Heart right ventricle (tissue), 16 donors: ENCODE measurements at regions not wholly inside any gene's neighbourhood (a gene's known extent, or its start where the extent isn't known, plus 50 kb on each side); places are given as distances from the start of the nearest gene placed in this dataset.

Source experiments
- ATAC-seq, 8 donors: fragments of 200-7000 bp; cut with Tn5 transposase; one replicate each; pipeline ENCODE4 v1.9.1; 2020; ENCODE audit warnings: mild to moderate bottlenecking in 8 of 8, moderate library complexity in 8 of 8, moderate number of reproducible peaks in 1 of 8
- DNase-seq, 2 donors: peaks; one replicate each; pipeline ENCODE4 v3.0.0-alpha.2; 2020
- H3K27ac ChIP-seq, 10 donors: fragments of 200-600 bp; sonication (generic) in 2 of 10; one replicate each; pipeline versions ENCODE4 v1.5.0 to v1.8.0; 2020 to 2022; ENCODE audit warnings: mild to moderate bottlenecking in 3 of 10
- H3K27me3 ChIP-seq, 7 donors: fragments of 200-600 bp; one replicate each; pipeline ENCODE4 v1.8.0; 2021 to 2022; ENCODE audit warnings: mild to moderate bottlenecking in 2 of 7
- H3K36me3 ChIP-seq, 9 donors: fragments of 200-600 bp; sonication (generic) in 1 of 9; one replicate each; pipeline versions ENCODE4 v1.5.0 to v1.8.0; 2020 to 2022; ENCODE audit warnings: mild to moderate bottlenecking in 2 of 9
- H3K4me1 ChIP-seq, 9 donors: fragments of 200-600 bp; sonication (generic) in 1 of 9; one replicate each; pipeline versions ENCODE4 v1.5.0 to v1.8.0; 2020 to 2022; ENCODE audit warnings: mild to moderate bottlenecking in 4 of 9
- H3K4me3 ChIP-seq, 10 donors: fragments of 200-600 bp; sonication (generic) in 2 of 10; one replicate each; pipeline versions ENCODE4 v1.5.0 to v1.8.0; 2020 to 2022; ENCODE audit warnings: mild to moderate bottlenecking in 7 of 10, moderate library complexity in 2 of 10
- H3K9me3 ChIP-seq, 11 donors: fragments of 200-600 bp in 10 of 11; sonication (generic) in 2 of 11; one replicate each; pipeline versions ENCODE4 v1.5.0 to v1.8.0; 2013 to 2022; ENCODE audit warnings: mild to moderate bottlenecking in 2 of 11, control low read depth in 1 of 11, moderate library complexity in 1 of 11
- CTCF ChIP-seq, 9 donors: fragments of 200-600 bp; sonication (generic) in 2 of 9; IDR thresholded peaks; one replicate each; pipeline versions ENCODE4 v1.5.0 to v1.8.0; 2021 to 2022; ENCODE audit warnings: antibody characterized with exemption in 9 of 9, mild to moderate bottlenecking in 5 of 9, moderate library complexity in 1 of 9
- WGBS, 2 donors: extraction: QIAGEN DNeasy Blood & Tissue Kit; methylation state at CpG; one replicate each; pipeline ENCODE4 v1.1.7; 2013; ENCODE audit warnings: inconsistent platforms in 1 of 2; 5-methylcytosine and 5-hydroxymethylcytosine counted together
- intact Hi-C, 10 donors: fragments of 100-400 bp; cut with DNase I; formaldehyde crosslinking; loops; one replicate each; pipeline versions ENCODE4 v1.11.1 to v1.14.2; 2022
- donor health status: Arrhythmogenic right ventricular cardiomyopathy.
- donor health status: ischemic (EF 13 %, LVEDD 7.1; RV severe dilation, severe dysfunction).
- donor health status: healthy with polysubstance abuse.
- donor health status: DM: no; HTN: yes; CAD: no.
- donor health status: DM: no; HTN: no; CAD: no.
- donor health status: ischemic (EF 25% LVEDD 6.9; RV normal size, moderate dysfunction).
- donor health status: ischemic (EF 25% LVEDD 5.7; RV mildly dilated, moderate dysfunction).
- donor health status: healthy.
- donor health status: DM: yes; HTN: yes; CAD: no.
- donor health status: Ischemic cardiomyopathy.
- donor health status: ischemic (EF 35%, LVEDD 5.7; RV mildly dilated, moderate dysfunction).
- donor health status: nonischemic (EF 11% LVEDD 7.7; RV severe dilation, severe dysfunction).
- donor health status: DM: yes; HTN: yes; CAD: no.
- donor health status: PGD.
- donor health status: ischemic (EF 29% LVEDD 5.4; RV normal size, mild dysfunction).
- donor health status: nonischemic (EF 23%, LVEDD 6.1; RV moderate dilation, normal function).

- TF ChIP-seq CTCF (IDR thresholded peaks at IDR 0.05), result no peak
Measured at GRCh38 chr13:109416001-109416400, 370.4 kb downstream of the IRS2 start.

GRCh38 chr13:109415057-109415456 is 371.3 kb downstream of the IRS2 start:
- Histone ChIP-seq H3K4me1 (peaks cover 0 to 11% (median 4%) of the 10 kb centered on the region in 9 donors), H3K27ac (no peak overlapping the region), H3K36me3 (no peaks in the 10 kb centered on the region), H3K27me3 (no peaks in the 10 kb centered on the region), H3K4me3 (no peak overlapping the region), H3K9me3 (no peaks in the 10 kb centered on the region)
- intact Hi-C loops, result no loop called here
- TF ChIP-seq CTCF (IDR thresholded peaks at IDR 0.05), result no peak
- DNase-seq, result no peak
- ATAC-seq, result no peak
- WGBS, 2 donors, result 86 to 90% methylated on average over 4 of the region's 4 CpGs

More at GRCh38 chr13:109416001-109416400, 370.4 kb downstream of the IRS2 start:
- Histone ChIP-seq H3K27ac (no peak overlapping the region), H3K27me3 (no peaks in the 10 kb centered on the region), H3K36me3 (no peaks in the 10 kb centered on the region), H3K4me3 (no peak overlapping the region), H3K9me3 (no peaks in the 10 kb centered on the region), H3K4me1 (peaks cover 0 to 11% (median 4%) of the 10 kb centered on the region in 9 donors)
- intact Hi-C loops, result no loop called here
- DNase-seq (no peak), ATAC-seq (no peak)
- WGBS, 2 donors, result 83 to 90% methylated on average over 12 of the region's 12 CpGs

GRCh38 chr13:109412283-109412901 is 374.0 kb downstream of the IRS2 start:
- Histone ChIP-seq H3K27me3 (no peaks in the 10 kb centered on the region), H3K4me1 (peaks cover 0 to 11% (median 4%) of the 10 kb centered on the region in 9 donors), H3K36me3 (no peaks in the 10 kb centered on the region), H3K9me3 (no peaks in the 10 kb centered on the region), H3K27ac (peak overlapping the region in 4 of 10 donors; percentile 38 to 64 (median 58)), H3K4me3 (peak overlapping the region in 5 of 10 donors; percentile 21 to 37 (median 29))
- TF ChIP-seq CTCF (IDR thresholded peaks at IDR 0.05), result no peak
- intact Hi-C loops, result no loop called here
- 14% methylated on average over 14 of the region's 14 CpGs for WGBS, 2 donors
- peak; percentile 57 for DNase-seq
- ATAC-seq, result peak; percentile 86 to 98 (median 96)

GRCh38 chr13:109410868-109411267 is 375.5 kb downstream of the IRS2 start:
- Histone ChIP-seq H3K4me3 (no peak overlapping the region), H3K9me3 (no peaks in the 10 kb centered on the region), H3K27me3 (no peaks in the 10 kb centered on the region), H3K36me3 (no peaks in the 10 kb centered on the region), H3K4me1 (peaks cover 0 to 11% (median 4%) of the 10 kb centered on the region in 9 donors), H3K27ac (no peak overlapping the region)
- TF ChIP-seq CTCF (IDR thresholded peaks at IDR 0.05), result no peak
- intact Hi-C loops, result no loop called here
- DNase-seq, result no peak
- WGBS, 2 donors, result 85 to 86% methylated on average over 11 of the region's 11 CpGs
- ATAC-seq, result no peak
